Stimulated activated CD8-positive, alpha-beta memory T cell treated with anti-CD3 and anti-CD28 coated beads, Interleukin-2, amount 100 ng/mL, for 1 hour (primary cell): ENCODE measurements at regions not wholly inside any gene's neighbourhood (a gene's known extent, or its start where the extent isn't known, plus 50 kb on each side); places are given as distances from the start of the nearest gene placed in this dataset.
"Not testable (repeated sequence)": the region's sequence is repeated elsewhere in the genome, so short reads cannot be mapped to it uniquely, and the experiment has no call there.

Source experiments
- DNase-seq, 2 donors: peaks; one replicate each; pipeline ENCODE4 v3.0.0-alpha.2; 2020; ENCODE audit warnings: low read depth in 2 of 2

DNA sequence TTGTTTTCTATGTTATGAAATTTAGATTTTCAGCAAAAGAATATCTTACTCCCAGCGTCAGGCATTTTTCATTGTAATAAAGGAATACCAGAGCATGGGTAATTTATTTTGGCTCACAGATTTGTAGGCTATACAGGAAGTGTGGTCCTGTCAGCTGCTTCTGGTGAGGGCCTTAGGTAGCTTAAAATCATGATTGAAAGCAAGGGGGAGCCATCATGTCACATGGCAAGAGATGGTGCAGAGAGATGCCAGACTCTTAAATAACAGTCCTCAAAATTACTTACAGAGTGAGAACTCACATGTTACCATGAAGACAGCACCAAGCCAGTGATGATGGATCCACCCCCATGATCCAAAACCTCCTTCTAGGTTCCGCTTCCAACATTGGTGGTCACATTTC lies 825.0 kb upstream of the CHORDC1 start:
- DNase-seq, result no peak

DNA sequence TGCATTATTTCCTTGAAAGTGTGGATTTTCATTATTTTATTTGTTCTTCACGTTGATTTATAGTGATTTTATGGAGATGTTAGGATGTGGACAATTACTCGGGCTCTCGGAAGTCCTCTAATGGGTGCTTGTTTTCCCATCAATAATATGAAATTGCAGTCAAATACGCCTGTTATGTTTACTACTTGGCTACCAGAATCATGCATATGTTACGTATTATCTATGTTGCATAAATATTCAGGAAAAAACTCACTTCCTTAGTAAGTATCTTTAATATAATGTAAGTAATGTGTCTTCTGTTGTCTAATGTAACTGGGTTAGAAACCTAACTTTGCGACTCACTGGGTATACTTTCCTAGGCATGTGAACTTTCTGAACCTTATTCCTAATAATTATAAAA lies 823.4 kb upstream of the CHORDC1 start:
- DNase-seq, result no peak

DNA sequence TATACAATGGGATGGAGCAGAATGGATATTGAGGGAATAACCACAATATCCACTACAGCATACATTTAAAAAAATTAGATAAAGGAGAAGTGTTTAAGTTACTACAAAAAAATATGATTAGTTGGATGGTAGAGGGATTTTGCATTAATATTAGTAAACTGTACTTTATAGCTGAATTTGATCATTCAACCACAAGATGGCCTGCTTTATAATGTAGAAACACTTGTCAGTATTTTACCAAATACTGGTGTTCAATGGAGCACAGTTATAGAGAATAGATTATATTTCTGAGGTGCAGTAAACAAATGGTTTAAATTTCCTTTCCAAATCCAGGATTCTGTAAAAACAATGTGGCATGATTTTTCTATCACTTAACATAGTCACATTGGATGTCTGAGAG lies 818.8 kb upstream of the CHORDC1 start:
- no peak for DNase-seq

DNA sequence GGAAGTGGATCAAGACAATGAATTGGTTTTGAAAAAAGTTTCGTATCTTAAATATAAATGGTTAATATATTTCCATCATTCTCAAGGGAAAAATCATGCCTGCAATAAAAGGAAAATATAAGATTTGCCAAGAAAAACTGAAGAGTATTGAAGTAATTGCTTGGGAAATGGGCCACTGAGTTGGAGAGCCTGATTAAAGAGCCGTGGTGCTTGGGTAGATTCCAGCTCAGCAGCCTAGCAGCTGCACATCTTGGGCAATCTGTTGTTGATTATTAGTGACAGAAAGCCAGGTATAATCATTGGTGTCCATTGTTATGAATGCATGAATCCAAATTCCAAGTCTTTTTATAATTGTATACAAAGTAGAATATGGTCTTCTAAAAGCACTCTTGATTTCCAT lies 800.9 kb upstream of the CHORDC1 start:
- no peak for DNase-seq

DNA sequence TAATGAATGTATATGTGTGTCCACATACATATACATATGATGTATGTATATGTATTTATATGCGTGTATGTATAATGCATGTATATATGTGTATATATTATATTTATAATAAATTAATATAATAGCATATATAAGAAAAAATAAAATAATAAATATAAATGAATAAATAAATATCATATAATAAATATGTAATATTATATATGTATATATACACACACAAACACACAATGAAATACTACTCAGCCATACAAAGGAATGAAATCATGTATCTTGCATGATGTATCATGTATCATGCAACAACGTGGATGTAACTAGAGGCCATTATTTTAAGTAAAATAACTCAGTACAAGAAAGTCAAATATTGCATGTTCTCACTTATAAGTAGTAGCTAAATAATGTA lies 788.7 kb upstream of the CHORDC1 start:
- no peak for DNase-seq

DNA sequence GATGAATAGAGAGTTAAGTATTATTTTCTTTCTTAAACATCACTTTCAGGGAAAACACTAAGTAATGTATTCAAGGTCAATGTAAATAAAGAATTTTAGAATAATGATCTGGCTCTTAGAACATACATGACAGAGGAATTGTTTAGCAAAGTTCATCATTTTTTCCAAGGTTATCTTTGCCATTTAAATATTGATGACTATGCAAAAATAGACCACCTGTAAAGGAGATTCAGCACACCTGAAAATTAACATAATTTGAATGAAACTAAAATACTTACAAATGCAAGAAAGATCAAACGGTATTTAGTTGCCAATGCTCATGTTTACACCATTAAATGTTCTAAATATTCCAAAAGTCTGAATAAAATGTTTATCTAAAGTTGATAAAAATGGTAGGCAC lies 782.6 kb upstream of the CHORDC1 start:
- DNase-seq, result no peak

DNA sequence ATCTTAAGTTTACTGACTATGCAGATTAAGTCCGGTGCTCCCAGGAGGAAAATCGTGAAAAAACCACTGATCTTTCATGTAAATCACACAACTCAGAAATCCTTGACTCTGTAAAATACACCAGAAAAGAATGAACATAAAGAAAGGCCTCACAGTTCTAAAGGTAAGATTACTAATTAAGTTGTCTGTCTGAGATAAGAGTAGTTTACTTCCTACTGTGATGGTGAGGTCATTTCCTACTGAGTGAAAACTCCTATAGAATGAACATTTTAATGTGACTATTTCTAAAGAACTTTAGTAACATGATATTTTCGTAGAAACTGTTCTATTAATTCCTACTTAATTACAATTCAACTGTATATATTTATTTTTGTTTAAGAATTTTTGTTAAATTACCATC lies 774.4 kb upstream of the CHORDC1 start:
- DNase-seq, result no peak

DNA sequence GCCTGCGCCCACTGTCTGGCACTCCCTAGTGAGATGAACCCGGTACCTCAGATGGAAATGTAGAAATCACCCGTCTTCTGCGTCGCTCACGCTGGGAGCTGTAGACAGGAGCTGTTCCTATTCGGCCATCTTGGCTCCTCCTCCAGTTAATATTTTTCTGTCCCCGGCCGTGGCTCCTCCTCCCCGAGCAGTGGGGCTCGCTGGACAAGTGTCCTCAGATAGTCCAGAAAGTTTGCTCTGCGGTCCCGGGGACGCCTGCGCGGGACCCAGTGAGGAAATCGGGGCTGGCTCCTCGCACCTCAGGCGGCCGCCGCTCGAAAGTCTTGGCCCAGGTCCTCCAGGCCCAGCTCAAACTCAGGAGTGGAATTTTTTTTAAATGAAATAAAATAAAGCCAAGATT lies 749.3 kb upstream of the CHORDC1 start:
- not testable (repeated sequence) for DNase-seq

DNA sequence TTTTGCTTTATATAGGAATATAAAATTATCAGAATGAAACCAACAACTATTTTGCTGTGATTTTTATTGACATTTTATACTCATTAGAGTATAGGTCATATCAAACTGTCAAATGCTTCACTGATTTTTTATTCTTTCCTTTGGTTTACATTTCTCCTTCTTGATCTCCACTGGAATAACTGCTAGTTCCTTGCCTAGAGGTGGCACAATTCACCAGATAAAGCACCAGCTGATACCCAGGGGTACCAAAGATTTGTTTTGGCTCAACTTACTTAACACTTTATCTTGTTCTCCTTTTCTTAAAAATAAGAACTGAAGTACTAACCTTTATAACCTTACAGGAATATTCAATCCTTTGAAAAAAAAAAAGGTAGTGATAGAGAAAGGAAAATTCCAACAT lies 725.1 kb upstream of the CHORDC1 start:
- no peak for DNase-seq

DNA sequence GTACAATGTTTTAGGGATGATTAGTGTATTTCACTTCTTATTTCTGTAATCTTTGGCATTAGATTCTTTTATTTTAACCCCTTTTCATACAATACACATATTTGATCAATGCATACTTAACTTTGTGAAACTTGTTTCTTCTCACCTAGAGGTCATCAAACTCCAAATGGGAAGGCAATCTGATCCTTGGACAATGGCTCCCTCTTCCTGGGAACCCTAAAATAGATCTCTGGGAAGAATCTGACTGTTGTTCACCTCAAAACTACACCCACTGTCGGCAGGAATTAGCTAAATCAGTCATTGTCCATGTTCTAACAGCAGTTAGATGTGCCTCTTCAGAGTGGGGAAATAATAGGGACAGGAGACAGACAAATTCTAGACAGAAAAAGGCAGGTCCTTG lies 707.4 kb upstream of the CHORDC1 start:
- DNase-seq, result no peak

DNA sequence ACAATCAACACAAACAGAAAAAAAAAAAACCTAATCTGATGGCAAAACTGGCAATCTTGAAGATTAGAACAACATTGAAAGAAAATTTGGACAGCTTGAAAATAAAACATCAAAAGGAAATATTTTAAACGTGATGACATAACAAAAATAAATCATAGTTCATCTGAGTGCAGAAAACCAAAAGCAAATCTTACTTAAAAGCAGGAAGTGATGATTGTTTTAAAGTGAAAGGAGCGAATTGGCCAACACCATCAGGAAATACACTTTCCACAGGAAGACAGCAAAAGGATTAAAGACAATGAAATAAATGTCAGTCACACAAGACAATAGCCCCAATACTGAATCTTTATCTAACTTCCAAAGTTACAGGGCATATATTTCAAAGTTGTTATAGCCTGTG lies 696.5 kb upstream of the CHORDC1 start:
- DNase-seq, result no peak

DNA sequence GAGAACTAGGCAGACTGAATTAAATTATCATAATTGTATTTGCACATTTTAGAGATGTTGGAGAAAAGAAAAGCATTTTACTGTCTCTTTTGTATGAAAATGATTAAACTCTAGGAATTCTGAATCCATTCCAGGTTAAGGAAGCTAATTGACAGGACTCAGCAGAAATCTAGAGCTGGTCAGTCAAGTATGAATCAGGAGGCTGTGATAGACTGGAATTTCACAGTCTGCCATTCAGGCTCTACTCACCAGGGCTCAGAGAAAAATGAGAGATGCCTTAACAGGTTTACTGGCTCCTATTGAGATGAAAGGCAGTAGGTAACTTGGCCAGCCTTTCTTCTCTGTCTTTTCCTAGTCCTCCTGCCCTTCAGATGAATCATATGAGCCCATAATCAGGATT lies 693.9 kb upstream of the CHORDC1 start:
- DNase-seq, result no peak

DNA sequence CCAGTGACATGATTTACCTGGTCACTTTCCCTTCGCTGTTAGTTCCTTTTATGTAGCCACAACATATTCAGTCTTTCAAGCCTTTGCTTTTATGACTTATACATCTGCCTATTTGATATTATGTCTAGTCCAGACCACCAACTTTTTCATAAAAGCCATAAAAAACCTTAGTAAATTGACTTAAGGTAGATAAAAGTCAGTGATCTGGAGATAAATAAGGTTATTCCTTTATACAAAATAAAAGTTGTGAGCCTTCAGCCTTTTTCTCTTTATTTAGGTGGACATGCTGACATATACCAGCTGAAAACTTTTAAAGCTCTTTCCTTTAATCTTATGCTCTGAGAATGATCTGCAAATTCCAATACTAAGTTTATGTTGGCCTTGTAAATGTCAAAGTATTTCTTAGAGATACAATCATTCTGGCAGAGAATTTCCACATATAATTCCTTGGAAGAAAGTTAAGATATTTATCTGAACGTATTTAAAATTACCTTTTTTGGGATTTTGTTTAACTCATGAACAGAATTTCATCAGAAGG lies 690.4 kb upstream of the CHORDC1 start:
- DNase-seq, result no peak

DNA sequence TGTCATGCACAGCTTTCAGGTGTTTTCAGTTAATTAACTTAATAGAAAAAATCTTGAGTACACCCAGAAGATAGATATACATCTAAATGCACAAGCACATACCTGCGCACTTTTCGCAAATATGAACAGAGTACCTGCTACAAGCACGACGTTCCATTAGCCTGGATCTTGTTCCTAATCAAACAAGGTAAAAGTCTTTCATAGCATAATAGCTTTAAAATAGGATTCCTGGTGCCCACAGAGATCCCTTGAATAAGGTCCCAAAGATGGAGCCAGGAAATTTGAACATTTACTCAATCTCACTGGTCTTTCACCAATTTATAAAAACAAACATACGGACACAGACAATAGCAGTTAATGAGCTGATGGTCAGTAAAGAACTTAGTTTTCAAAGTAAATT lies 689.8 kb upstream of the CHORDC1 start:
- DNase-seq, result no peak

DNA sequence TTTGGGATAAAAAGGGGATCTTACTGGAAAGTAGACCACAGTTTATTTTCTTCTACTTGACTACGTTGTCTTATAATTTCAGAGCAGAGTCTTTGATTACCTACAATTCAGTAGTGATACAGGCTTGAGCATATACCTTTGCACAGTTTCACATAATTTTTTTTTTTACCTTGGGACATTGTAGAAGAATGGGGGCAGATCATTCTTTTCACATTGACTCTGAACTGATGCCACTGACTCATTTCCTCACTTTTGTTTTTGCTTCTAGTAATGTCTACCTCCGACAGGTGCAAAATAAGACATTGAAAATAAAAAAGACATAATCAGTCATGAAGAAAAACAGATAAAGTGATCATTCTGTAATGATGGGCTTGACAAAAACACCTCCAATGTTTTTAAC lies 688.3 kb upstream of the CHORDC1 start:
- DNase-seq, result no peak

DNA sequence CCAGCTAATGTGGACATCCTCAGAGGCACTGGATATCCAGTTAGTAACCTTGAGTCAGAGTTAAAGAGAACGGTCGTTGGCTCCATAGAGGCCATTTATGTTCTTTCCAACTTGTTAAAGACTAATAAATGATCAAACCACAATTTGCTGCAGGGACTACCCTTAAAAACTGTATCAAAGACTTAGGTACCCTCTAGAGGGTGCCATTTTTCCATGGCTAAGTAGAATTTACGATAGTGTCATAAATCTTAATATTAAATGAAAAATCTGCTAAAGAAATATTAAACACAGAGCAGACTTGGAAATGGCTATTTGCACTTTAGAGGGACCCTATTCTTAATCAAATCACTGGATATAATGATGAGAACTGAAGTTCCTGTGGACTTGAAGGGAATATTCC lies 685.2 kb upstream of the CHORDC1 start:
- DNase-seq, result no peak

DNA sequence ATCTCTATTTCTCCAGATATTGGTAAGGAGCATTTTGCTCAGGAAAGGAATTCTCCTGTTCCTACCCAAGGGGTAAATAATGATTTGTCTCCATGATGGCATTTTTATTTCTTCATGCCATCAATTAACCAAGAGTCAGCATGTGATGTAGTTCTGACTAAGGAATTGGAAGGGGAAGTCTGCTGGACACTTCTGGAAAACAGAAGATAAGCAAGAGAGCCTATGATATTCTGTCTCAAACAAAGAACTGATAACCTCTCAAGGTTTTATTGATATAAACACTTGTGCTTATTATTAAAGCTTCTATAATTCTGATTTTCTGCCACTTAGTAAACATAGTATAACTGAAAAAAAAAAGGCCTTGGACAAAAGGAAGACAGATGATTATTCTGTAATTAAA lies 673.0 kb upstream of the CHORDC1 start:
- no peak for DNase-seq

DNA sequence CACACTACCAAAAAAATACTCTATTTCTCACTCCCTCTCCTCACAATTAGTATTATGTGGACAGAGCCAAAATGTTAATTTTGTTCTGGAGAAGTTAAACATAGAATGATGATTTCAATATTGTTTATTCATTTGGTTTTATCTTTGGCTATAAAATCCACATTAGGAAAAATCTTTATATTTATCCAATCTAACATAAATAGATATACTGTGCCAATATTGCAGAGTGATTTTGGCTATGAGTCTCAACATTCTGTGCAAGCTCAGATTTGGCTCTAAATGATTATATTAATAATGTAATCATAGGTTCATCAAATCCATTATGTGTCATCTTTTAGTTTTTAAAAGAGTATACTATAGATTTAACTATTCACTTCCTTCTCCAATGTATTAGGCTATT lies 667.5 kb upstream of the CHORDC1 start:
- DNase-seq, result no peak

DNA sequence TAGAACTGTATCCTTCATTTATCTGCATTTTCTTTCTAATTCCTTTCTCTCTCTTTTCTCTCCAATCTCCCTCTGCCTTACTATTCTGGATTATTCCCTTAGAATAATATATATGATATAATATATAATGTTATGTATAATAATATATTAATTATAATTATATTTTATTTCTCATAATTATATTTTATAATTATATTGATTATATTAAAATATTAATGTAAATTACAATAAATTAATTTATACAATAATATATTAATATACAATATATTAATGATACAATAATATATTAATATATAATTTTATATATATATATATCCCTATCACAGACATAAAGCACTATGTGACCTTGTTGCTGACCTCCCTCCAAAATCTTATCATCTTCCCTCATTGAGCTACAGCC lies 661.3 kb upstream of the CHORDC1 start:
- no peak for DNase-seq

DNA sequence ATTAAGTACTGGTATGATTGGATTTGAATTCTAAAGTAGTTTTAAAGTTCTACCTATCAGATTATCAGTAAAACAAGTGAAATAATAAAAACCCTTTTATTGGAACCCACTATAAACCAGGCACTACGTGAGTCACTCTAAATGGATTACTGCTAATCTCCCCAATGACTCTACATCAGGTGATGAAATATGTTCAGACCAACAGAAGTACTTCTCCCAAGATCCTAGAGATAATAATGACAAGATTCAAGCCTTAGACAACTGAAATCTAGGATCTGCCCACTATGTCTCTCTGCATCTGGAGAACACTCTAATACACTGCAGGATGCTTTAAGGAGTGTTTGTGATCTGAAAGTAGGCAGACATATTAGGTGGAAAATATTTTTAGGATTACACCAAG lies 652.1 kb upstream of the CHORDC1 start:
- no peak for DNase-seq

DNA sequence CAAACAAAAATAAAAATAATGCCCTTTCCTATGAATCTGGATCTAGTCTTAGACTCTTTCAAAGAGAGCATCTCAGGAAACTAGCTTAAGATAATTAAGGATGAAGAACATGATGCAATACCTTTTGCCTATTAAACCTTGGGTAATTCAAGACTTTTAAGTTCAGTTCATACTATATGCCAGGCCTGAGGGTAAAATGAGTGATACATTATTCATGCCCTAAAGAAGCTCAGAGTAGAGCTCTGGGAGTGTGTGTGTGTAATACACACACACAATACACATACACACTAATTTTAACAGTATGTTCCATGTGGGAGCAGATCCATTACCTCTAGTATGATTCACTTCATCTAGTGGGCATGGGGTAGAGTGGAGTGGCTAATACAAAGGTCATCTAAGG lies 651.4 kb upstream of the CHORDC1 start:
- no peak for DNase-seq

DNA sequence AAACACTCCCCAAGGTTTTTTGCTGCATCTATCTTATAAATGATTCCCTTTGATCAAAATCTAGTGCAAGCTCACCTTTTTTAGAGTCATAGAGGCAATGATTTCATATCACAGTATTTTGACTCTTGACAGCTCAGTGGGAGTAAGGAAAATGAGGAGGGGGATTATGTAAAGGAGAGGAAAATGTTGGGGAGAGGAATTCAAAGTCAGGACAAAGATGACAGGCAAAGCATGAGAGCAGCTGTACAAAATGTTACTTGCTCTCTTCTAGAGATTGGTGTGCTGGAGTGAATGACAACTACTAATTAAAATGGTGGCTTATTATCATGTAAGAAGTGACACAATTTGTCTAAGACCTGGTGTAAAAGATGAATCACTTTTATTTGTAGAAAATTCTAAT lies 644.6 kb upstream of the CHORDC1 start:
- no peak for DNase-seq

DNA sequence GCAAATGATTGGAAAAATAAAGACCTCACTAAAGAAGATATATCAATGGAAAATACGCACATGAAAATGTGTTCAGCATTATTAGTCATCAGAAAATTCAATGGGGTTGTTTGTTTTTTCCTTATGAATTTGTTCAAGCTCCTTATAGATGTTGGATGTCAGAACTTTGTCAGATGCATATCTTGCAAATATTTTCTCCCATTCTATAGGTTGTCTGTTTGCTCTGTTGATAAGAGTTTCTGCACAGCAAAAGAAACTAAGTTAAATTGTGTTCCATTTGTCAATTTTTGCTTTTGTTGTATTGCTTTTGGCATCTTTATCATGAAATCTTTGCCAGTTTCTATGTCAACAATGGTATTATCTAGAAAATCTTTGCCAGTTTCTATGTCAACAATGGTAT lies 633.9 kb upstream of the CHORDC1 start:
- no peak for DNase-seq

DNA sequence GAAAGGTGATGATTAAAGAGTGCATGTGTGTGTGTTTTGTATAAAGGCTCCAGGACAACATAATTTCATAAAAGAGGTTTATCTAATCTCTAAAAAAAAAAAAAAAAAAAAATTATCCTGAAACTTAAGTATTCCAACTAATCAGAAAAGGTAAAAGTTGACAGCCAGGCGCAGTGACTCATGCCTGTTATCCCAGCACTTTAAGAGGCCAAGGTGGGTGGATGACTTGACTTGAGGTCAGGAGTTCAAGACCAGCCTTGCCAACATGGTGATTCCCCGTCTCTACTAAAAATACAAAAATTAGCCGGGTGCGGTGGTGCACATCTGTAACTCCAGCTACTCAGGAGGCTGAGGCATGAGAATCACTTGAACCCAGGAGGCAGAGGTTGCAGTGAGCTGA lies 632.7 kb upstream of the CHORDC1 start:
- no peak for DNase-seq

DNA sequence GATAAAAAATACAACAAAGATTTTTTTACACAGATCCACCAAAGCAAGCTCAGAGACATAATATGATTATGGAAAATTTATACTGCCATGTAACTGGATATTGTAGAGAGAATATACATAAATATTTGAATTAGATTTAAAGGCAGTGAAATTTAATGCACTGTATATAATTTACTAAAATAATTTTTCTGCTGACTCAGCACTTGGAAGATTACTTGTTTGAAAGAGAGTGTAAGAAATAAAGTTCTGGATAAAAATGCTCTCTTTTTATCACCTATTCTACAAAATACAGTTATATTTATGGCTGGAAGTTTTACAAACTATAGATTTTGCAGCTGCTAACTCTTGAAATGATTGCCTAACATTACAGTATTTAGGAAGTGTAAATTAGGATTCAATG lies 628.3 kb upstream of the CHORDC1 start:
- no peak for DNase-seq
